CD4-positive, CD25-positive, alpha-beta regulatory T cell (primary cell): ENCODE measurements at regions not wholly inside any gene's neighbourhood (a gene's known extent, or its start where the extent isn't known, plus 50 kb on each side); places are given as distances from the start of the nearest gene placed in this dataset.

Source experiments
- ATAC-seq, 2 donors: fragments of 150-1000 bp; cut with Tn5 transposase; one replicate each; pipeline ENCODE4 v1.10.0; 2021; ENCODE audit warnings: low read depth in 2 of 2, moderate number of reproducible peaks in 2 of 2, moderate library complexity in 1 of 2
- DNase-seq, 3 donors: peaks; one replicate each; pipeline versions ENCODE4 v3.0.0 to v3.0.0-alpha.2; 2012 to 2022; ENCODE audit warnings: mixed read lengths in 1 of 3
- H3K27ac ChIP-seq: one replicate; pipeline ENCODE4 v1.7.0; 2013; ENCODE audit warnings: mild to moderate bottlenecking, low read length; ENCODE audit not compliant: insufficient read depth, poor library complexity, severe bottlenecking
- H3K27me3 ChIP-seq: one replicate; pipeline ENCODE4 v1.7.0; 2013; ENCODE audit warnings: low read length; ENCODE audit not compliant: control insufficient read depth, insufficient read depth
- H3K36me3 ChIP-seq: one replicate; pipeline ENCODE4 v1.7.0; 2013; ENCODE audit warnings: mild to moderate bottlenecking, low read length, moderate library complexity; ENCODE audit not compliant: control insufficient read depth, insufficient read depth
- H3K4me1 ChIP-seq: 2 replicates; pipeline ENCODE4 v1.7.0; 2013; ENCODE audit warnings: mild to moderate bottlenecking, low read length; ENCODE audit not compliant: insufficient read depth, control insufficient read depth, poor library complexity, severe bottlenecking
- H3K4me3 ChIP-seq: one replicate; pipeline ENCODE4 v1.7.0; 2013; ENCODE audit warnings: low read depth, mild to moderate bottlenecking, low read length, moderate library complexity
- H3K9me3 ChIP-seq, 2 experiments: 1 replicate in 1 of 2; 2 replicates in 1 of 2; pipeline ENCODE4 v1.7.0; 2013; ENCODE audit warnings: low read length in 2 of 2, mild to moderate bottlenecking in 1 of 2, moderate library complexity in 1 of 2; ENCODE audit not compliant: control insufficient read depth in 2 of 2
- H3K27ac Mint-ChIP-seq, 3 donors: one replicate each; pipeline ENCODE4 v1.8.0; 2020 to 2022; ENCODE audit warnings: mild to moderate bottlenecking in 3 of 3, mixed read lengths in 3 of 3, moderate library complexity in 2 of 3
- H3K27me3 Mint-ChIP-seq: one replicate; pipeline ENCODE4 v1.8.0; 2022; ENCODE audit warnings: mild to moderate bottlenecking, mixed read lengths
- H3K36me3 Mint-ChIP-seq: one replicate; pipeline ENCODE4 v1.8.0; 2020; ENCODE audit warnings: mixed read lengths
- H3K4me1 Mint-ChIP-seq, 4 donors: one replicate each; pipeline ENCODE4 v1.8.0; 2020 to 2022; ENCODE audit warnings: mixed read lengths in 4 of 4, mild to moderate bottlenecking in 1 of 4
- H3K4me3 Mint-ChIP-seq, 4 donors: one replicate each; pipeline ENCODE4 v1.8.0; 2020 to 2022; ENCODE audit warnings: mild to moderate bottlenecking in 4 of 4, mixed read lengths in 4 of 4, moderate library complexity in 3 of 4
- H3K9me3 Mint-ChIP-seq, 7 donors: one replicate each; pipeline ENCODE4 v1.8.0; 2020 to 2022; ENCODE audit warnings: mixed read lengths in 7 of 7, mild to moderate bottlenecking in 3 of 7, moderate library complexity in 2 of 7

DNA sequence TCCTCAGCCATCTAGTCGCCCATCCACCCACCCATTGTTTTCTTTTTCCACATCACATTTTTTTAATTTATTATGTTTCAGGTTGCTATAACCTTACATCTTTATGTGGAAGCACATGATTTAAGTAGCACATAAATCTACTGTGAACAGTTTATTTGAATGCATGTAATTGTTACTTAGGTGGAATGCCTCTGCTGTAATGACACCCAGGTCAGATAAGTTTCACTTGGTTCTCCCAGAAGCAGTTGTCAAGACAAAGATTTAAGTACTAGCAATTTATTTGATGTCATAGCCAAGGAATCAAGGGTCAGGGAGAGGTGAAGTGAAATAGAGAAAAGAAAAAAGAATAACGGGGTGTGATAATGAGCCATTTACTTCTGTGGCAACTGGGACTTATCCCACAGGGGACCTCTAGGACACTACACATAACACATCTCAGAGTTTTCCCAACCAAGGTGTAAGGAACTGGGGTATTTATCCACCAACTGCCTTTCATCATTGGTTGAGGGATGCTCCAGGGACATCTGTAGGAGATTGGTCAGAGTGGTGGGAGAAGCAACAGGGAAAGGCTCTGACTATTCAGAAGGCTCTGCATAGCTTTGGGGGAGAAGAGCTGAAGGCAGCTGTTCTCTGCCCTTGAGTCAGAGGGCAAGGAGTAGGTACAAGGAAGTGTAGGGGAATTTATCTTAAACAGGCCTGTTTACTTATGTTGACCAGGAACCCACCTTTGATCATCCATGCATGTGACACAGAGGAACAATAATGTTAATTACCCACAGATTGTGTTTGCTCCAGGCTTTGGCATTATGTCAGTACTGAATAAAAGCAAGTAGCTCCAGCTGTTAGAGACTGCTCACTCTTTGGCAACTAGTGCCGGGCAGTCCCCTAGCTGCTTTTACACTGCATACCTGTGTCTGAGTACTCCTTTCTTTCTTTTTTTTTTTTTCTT, 94.8 kb downstream of the CD200R1L start:
- no peak overlapping the region for H3K4me3 ChIP-seq
- ATAC-seq (no peak), DNase-seq (no peak)
- H3K36me3 ChIP-seq: no peaks in the 10 kb centered on the region
- Mint-ChIP-seq H3K36me3 (no peaks in the 10 kb centered on the region), H3K9me3 (peaks cover 0 to 7% (median 0%) of the 10 kb centered on the region in 7 donors), H3K27ac (peak overlapping the region in 1 of 3 donors; percentile 48), H3K27me3 (no peaks in the 10 kb centered on the region), H3K4me1 (peaks cover 2 to 19% (median 9%) of the 10 kb centered on the region in 4 donors), H3K4me3 (no peak overlapping the region)
- peaks cover 14% of the 10 kb centered on the region for H3K4me1 ChIP-seq
- peaks cover 7 to 11% of the 10 kb centered on the region in 2 experiments for H3K9me3 ChIP-seq
- no peaks in the 10 kb centered on the region for H3K27me3 ChIP-seq
- H3K27ac ChIP-seq: no peak overlapping the region

GRCh38 chr3:112751061-112751460, 95.6 kb downstream of the CD200R1L start:
- Histone ChIP-seq H3K4me1 (peaks cover 17% of the 10 kb centered on the region), H3K4me3 (no peak overlapping the region), H3K9me3 (peaks cover 3% of the 10 kb centered on the region in 2 experiments), H3K36me3 (no peaks in the 10 kb centered on the region), H3K27ac (no peak overlapping the region), H3K27me3 (no peaks in the 10 kb centered on the region)
- peaks cover 0 to under 1% (median 0%) of the 10 kb centered on the region in 7 donors for H3K9me3 Mint-ChIP-seq
- peaks cover 6 to 23% (median 13%) of the 10 kb centered on the region in 4 donors for H3K4me1 Mint-ChIP-seq
- no peaks in the 10 kb centered on the region for H3K27me3 Mint-ChIP-seq
- H3K27ac Mint-ChIP-seq: no peak overlapping the region
- ATAC-seq: no peak
- DNase-seq: no peak
- H3K4me3 Mint-ChIP-seq: no peak overlapping the region
- H3K36me3 Mint-ChIP-seq: no peaks in the 10 kb centered on the region

DNA sequence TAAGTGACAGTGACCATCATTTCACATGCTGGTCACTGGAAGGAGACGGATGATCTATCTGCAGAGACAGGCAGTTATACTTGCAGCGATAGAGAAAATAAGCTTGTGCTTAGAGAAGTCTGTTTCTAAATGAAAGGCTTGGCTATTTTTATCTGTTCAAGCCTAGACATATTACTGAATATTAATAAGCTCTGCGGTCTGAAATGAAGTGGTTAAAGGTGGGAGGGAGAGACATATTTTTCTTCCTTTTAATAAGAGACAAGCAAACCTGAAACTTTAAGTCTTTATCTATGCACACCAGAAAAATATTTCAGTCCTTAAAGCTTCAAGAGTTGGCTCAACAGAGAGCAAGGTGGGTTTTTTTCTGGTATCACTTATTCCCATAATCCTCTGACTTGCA, 99.0 kb downstream of the CD200R1L start:
- no peaks in the 10 kb centered on the region for H3K36me3 Mint-ChIP-seq
- peak overlapping the region; percentile 51 for H3K4me3 ChIP-seq
- DNase-seq: no peak
- H3K4me1 Mint-ChIP-seq: peaks cover 9 to 35% (median 26%) of the 10 kb centered on the region in 4 donors
- H3K4me3 Mint-ChIP-seq: peak overlapping the region; percentile 0 to 12 (median 5)
- H3K4me1 ChIP-seq: peaks cover 17% of the 10 kb centered on the region
- no peaks in the 10 kb centered on the region for H3K36me3 ChIP-seq
- no peak overlapping the region for H3K27ac Mint-ChIP-seq
- no peaks in the 10 kb centered on the region for H3K9me3 ChIP-seq
- H3K27me3 Mint-ChIP-seq: no peaks in the 10 kb centered on the region
- peaks cover 0 to 2% (median 0%) of the 10 kb centered on the region in 7 donors for H3K9me3 Mint-ChIP-seq
- peak overlapping the region; percentile 15 for H3K27ac ChIP-seq
- ATAC-seq: no peak
- no peaks in the 10 kb centered on the region for H3K27me3 ChIP-seq

DNA sequence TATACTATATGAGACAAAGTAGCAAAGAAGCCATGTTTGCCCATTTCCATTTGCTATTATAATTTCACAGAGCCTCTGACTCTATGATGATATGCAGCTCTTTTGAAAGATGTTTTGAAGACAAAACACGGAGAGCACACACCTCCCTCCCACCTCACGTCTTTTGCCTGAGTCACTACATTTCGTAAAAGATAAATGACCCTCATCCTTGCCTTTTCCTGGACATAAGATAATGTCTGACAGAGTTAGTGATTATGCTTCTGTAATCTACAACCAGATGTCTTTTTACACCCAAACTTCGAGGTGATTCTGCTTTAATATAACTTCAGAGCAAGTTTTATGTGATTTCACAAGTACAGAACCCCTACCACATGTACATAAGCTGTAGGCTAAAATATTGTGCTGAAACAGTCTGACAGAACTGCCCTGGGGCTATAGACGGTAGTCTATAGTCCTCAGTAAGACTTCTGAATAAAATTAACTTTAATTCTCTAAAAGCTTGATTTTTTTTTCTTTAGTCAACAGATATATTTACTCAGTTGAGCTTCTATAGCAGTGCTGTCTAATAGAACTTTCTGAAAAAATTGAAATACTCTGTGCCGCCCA, 99.9 kb downstream of the CD200R1L start:
- DNase-seq (no peak), ATAC-seq (no peak)
- no peaks in the 10 kb centered on the region for H3K9me3 ChIP-seq
- Mint-ChIP-seq H3K36me3 (no peaks in the 10 kb centered on the region), H3K4me3 (peak overlapping the region in 1 of 4 donors; percentile 6), H3K27me3 (no peaks in the 10 kb centered on the region), H3K4me1 (peaks cover 9 to 35% (median 26%) of the 10 kb centered on the region in 4 donors), H3K9me3 (peaks cover 0 to 2% (median 0%) of the 10 kb centered on the region in 7 donors), H3K27ac (no peak overlapping the region)
- H3K4me3 ChIP-seq: peak overlapping the region; percentile 28
- peaks cover 17% of the 10 kb centered on the region for H3K4me1 ChIP-seq
- no peaks in the 10 kb centered on the region for H3K36me3 ChIP-seq
- H3K27ac ChIP-seq: peak overlapping the region; percentile 15
- no peaks in the 10 kb centered on the region for H3K27me3 ChIP-seq

GRCh38 chr3:112745567-112746248, 101.0 kb downstream of the CD200R1L start:
- Mint-ChIP-seq H3K36me3 (no peaks in the 10 kb centered on the region), H3K4me3 (peak overlapping the region in 1 of 4 donors; percentile 3), H3K27me3 (no peaks in the 10 kb centered on the region), H3K9me3 (peaks cover 0 to 2% (median 0%) of the 10 kb centered on the region in 7 donors), H3K4me1 (peaks cover 11 to 40% (median 26%) of the 10 kb centered on the region in 4 donors), H3K27ac (peak overlapping the region in 2 of 3 donors; percentile 43 to 57)
- H3K4me1 ChIP-seq: peaks cover 17% of the 10 kb centered on the region
- peak in 2 of 3 donors; percentile 7 to 15 for DNase-seq
- H3K27me3 ChIP-seq: no peaks in the 10 kb centered on the region
- no peaks in the 10 kb centered on the region for H3K9me3 ChIP-seq
- peak in 1 of 2 donors; percentile 46 for ATAC-seq
- no peak overlapping the region for H3K27ac ChIP-seq
- no peak overlapping the region for H3K4me3 ChIP-seq
- H3K36me3 ChIP-seq: no peaks in the 10 kb centered on the region

DNA sequence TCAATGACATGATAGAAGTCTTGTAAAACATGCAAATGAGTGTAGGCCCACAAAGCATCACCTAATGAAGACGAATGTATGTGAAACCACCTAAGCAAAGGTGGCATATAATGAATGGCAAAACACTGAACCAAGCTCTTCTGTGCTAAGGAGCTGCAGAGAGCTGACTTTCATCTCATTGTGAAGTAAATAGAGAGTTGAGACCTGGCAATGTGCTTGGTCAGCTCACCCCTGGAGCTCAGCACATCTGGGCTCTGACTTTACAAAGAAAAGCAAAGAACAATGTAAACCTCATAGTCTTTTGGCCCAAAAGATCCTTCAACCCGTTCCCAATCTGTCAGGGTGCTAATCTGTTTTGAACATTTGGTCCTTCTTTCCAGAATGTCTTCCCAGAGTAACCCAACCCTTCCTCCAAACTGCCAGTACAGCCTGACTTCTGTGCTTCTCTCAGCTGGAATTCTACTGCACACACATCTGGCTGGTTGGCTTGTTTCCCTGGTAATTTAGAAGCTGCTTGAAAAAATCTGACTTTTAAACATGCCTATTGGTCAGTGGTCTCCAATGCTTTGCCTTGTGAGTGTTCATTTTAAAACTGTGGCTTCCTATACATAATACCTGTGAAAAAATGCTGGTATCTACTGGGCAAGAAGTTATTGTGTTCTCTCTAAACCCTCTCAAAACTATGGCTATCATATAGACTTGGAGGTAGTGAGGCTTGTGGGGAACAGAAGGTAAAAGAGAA, 101.7 kb downstream of the CD200R1L start:
- Histone ChIP-seq H3K4me3 (no peak overlapping the region), H3K27me3 (no peaks in the 10 kb centered on the region), H3K27ac (no peak overlapping the region), H3K9me3 (no peaks in the 10 kb centered on the region), H3K4me1 (peaks cover 20% of the 10 kb centered on the region), H3K36me3 (no peaks in the 10 kb centered on the region)
- peak overlapping the region in 2 of 3 donors; percentile 11 to 43 for H3K27ac Mint-ChIP-seq
- no peaks in the 10 kb centered on the region for H3K36me3 Mint-ChIP-seq
- peak overlapping the region in 2 of 4 donors; percentile 3 to 34 for H3K4me3 Mint-ChIP-seq
- ATAC-seq: no peak
- peaks cover 12 to 47% (median 26%) of the 10 kb centered on the region in 4 donors for H3K4me1 Mint-ChIP-seq
- peaks cover 0 to 2% (median 0%) of the 10 kb centered on the region in 7 donors for H3K9me3 Mint-ChIP-seq
- no peak for DNase-seq
- no peaks in the 10 kb centered on the region for H3K27me3 Mint-ChIP-seq

- Mint-ChIP-seq H3K27ac (no peak overlapping the region), H3K9me3 (peaks cover 0 to 2% (median 0%) of the 10 kb centered on the region in 7 donors), H3K36me3 (no peaks in the 10 kb centered on the region), H3K4me1 (peaks cover 15 to 55% (median 30%) of the 10 kb centered on the region in 4 donors), H3K4me3 (no peak overlapping the region), H3K27me3 (no peaks in the 10 kb centered on the region)
- Histone ChIP-seq H3K9me3 (no peaks in the 10 kb centered on the region), H3K27ac (no peak overlapping the region), H3K4me3 (no peak overlapping the region), H3K4me1 (peaks cover 29% of the 10 kb centered on the region), H3K27me3 (no peaks in the 10 kb centered on the region), H3K36me3 (no peaks in the 10 kb centered on the region)
- no peak for ATAC-seq
- DNase-seq: no peak
Observed at GRCh38 chr3:112744106-112744505, 102.6 kb downstream of the CD200R1L start.
